ENCODE measurements at regions not wholly inside any gene's neighbourhood (a gene's known extent, or its start where the extent isn't known, plus 50 kb on each side); places are given as distances from the start of the nearest gene placed in this dataset.
"Not testable (repeated sequence)": the region's sequence is repeated elsewhere in the genome, so short reads cannot be mapped to it uniquely, and the experiment has no call there.

GRCh38 chr15:38614621-38615020 is 50.0 kb upstream of the RASGRP1 start:
- DNase-seq, result no peak

GRCh38 chr15:38617831-38618230 is 53.2 kb upstream of the RASGRP1 start:
- no peak for DNase-seq

GRCh38 chr15:38618242-38618955 is 53.8 kb upstream of the RASGRP1 start:
- DNase-seq, result no peak

GRCh38 chr15:38620098-38620497 is 55.5 kb upstream of the RASGRP1 start:
- no peak for DNase-seq

GRCh38 chr15:38620851-38621594 is 56.4 kb upstream of the RASGRP1 start:
- no peak for DNase-seq

- no peak for DNase-seq
These were observed 57.7 kb upstream of the RASGRP1 start for GRCh38 chr15:38622304-38622703.

GRCh38 chr15:38622908-38623307 is 58.3 kb upstream of the RASGRP1 start:
- DNase-seq, result no peak

- no peak for DNase-seq
These were observed 59.1 kb upstream of the RASGRP1 start for GRCh38 chr15:38623744-38624143.

GRCh38 chr15:38624244-38625205 is 59.9 kb upstream of the RASGRP1 start:
- no peak for DNase-seq

- no peak for DNase-seq
These were observed 61.3 kb upstream of the RASGRP1 start for GRCh38 chr15:38625886-38626285.

GRCh38 chr15:38626443-38627050 is 61.9 kb upstream of the RASGRP1 start:
- no peak for DNase-seq

GRCh38 chr15:38627689-38628277 is 63.2 kb upstream of the RASGRP1 start:
- DNase-seq, result no peak

GRCh38 chr15:38631119-38632075 is 66.8 kb upstream of the RASGRP1 start:
- no peak for DNase-seq

GRCh38 chr15:38635170-38635569 is 70.6 kb upstream of the RASGRP1 start:
- DNase-seq, result no peak

- DNase-seq, result no peak
These were observed 72.0 kb upstream of the RASGRP1 start for GRCh38 chr15:38636597-38636996.

GRCh38 chr15:38638126-38638525 is 73.5 kb upstream of the RASGRP1 start:
- DNase-seq, result no peak

- no peak for DNase-seq
These were observed 74.2 kb upstream of the RASGRP1 start for GRCh38 chr15:38638811-38639210.

GRCh38 chr15:38642689-38643270 is 78.2 kb upstream of the RASGRP1 start:
- DNase-seq, result no peak

GRCh38 chr15:38644353-38644752 is 79.7 kb upstream of the RASGRP1 start:
- DNase-seq, result not testable (repeated sequence)

- no peak for DNase-seq
These were observed 82.1 kb upstream of the RASGRP1 start for GRCh38 chr15:38646716-38647115.

- no peak for DNase-seq
These were observed 83.1 kb upstream of the RASGRP1 start for GRCh38 chr15:38647683-38648082.
